ENCODE measurements at regions not wholly inside any gene's neighbourhood (a gene's known extent, or its start where the extent isn't known, plus 50 kb on each side); places are given as distances from the start of the nearest gene placed in this dataset.
"Not testable (repeated sequence)": the region's sequence is repeated elsewhere in the genome, so short reads cannot be mapped to it uniquely, and the experiment has no call there.

DNA sequence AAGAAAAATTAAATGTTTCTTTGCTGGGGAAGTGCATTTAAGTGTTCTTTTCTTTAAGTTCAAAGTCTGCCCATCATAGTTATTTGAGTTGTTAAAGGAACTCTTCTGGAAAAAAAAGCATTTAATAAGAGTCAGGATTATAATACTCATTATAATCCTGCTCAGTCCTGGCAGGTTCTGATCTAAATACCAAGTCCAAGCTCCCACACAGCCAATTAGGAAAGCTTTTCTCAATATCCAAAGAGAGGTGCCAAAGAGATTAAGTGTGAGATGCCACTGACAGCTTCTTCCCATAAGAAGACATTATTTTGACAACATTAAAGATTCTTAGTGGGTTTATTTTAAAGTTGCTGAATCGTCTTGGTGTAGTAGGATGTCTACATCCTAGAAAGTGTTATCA lies 235.2 kb upstream of the DAB2 start:
- DNase-seq (ENCODE audit: low read depth) = no peak
- H3K4me3 ChIP-seq (ENCODE audit: low read depth, low read length) = no peak overlapping the region
- TF ChIP-seq CTCF (conservative IDR thresholded peaks at IDR 0.05; ENCODE audit: low read depth, low read length) = no peak

GRCh38 chr5:39658866-39659265 lies 234.1 kb upstream of the DAB2 start:
- DNase-seq (ENCODE audit: low read depth) = peak; percentile 25
- H3K4me3 ChIP-seq (ENCODE audit: low read depth, low read length) = no peak overlapping the region
- no peak for TF ChIP-seq CTCF (conservative IDR thresholded peaks at IDR 0.05; ENCODE audit: low read depth, low read length)

DNA sequence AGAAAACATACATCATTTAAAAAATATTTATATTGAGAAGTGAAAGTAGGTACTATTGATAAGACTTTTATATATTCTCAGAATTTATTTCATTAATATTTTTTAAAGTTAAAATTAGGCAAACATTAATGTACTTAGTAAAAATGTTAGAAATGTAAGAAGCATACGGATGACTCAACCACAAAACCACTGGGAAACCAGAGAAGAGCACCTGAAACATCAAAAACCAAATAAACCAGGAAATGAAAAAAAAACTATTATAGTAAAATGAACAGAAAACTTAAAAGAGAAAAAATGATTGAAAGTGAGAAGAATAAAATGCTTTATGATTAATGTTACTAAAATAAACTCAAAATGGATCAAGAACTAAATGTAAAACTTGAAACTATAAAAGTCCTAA lies 233.2 kb upstream of the DAB2 start:
- TF ChIP-seq CTCF (conservative IDR thresholded peaks at IDR 0.05; ENCODE audit: low read depth, low read length) = no peak
- no peak overlapping the region for H3K4me3 ChIP-seq (ENCODE audit: low read depth, low read length)
- peak; percentile 54 for DNase-seq (ENCODE audit: low read depth)

DNA sequence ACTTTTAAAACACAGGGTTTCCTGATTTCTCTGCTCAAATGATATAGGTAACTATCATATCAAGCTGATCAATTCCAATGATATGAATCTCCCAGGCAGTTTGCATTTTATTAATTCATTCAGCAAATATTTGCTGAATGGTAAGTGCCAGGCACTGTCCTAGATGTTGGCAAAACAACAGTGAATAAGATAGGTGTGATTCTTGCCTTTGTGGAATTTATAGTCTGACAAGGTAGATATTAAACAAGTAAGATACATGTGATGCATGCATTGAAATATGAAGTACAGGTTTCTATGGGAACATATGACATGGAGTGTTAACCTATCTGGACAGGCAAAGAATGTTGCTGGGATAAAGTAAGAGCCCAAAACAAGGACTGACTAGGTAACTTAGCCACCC lies 231.8 kb upstream of the DAB2 start:
- H3K4me3 ChIP-seq (ENCODE audit: low read depth, low read length) = no peak overlapping the region
- no peak for TF ChIP-seq CTCF (conservative IDR thresholded peaks at IDR 0.05; ENCODE audit: low read depth, low read length)
- no peak for DNase-seq (ENCODE audit: low read depth)

- no peak for DNase-seq (ENCODE audit: low read depth)
- no peak for TF ChIP-seq CTCF (conservative IDR thresholded peaks at IDR 0.05; ENCODE audit: low read depth, low read length)
- H3K4me3 ChIP-seq (ENCODE audit: low read depth, low read length) = no peak overlapping the region
Measured at GRCh38 chr5:39654715-39655114, 229.9 kb upstream of the DAB2 start.

DNA sequence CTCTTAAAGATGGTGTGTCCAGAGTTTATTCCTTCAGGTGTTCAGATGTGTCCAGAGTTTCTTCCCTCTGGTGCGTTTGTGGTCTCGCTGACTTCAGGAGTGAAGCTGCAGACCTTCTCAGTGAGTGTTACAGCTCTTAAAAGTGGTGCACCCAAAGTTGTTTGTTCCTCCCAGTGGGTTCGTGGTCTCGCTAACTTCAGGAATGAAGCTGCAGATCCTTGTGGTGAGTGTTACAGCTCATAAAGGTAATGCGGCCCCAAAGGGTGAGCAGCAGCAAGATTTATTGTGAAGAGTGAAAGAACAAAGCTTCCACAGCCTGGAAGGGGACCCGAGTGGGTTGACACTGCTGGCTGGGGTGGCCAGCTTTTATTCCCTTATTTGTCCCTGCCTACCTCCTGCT lies 227.7 kb upstream of the DAB2 start:
- not testable (repeated sequence) for H3K4me3 ChIP-seq (ENCODE audit: low read depth, low read length); DNase-seq (ENCODE audit: low read depth)

DNA sequence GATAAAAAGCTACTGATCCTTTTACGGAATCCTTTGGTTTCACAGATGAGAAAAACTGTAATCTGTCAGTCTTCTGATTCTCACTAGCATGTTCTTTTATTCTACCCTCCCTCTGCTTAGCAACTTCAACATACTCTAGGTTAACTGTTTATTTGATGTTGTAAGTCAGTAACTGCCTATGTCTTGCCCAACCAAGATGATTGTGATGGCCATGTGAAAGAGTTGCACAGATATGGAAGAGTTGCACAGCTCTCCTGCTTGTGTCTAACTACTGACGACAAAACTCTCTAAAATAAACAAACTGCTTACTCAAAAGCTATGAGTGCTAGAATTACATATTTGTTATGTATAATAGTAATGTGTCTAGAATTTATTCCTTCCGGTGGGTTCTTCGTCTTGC lies 227.3 kb upstream of the DAB2 start:
- DNase-seq (ENCODE audit: low read depth) = peak; percentile 18
- no peak overlapping the region for H3K4me3 ChIP-seq (ENCODE audit: low read depth, low read length)
- no peak for TF ChIP-seq CTCF (conservative IDR thresholded peaks at IDR 0.05; ENCODE audit: low read depth, low read length)

Data from choroid plexus epithelial cell (primary cell).